ENCODE measurements at regions not wholly inside any gene's neighbourhood (a gene's known extent, or its start where the extent isn't known, plus 50 kb on each side); places are given as distances from the start of the nearest gene placed in this dataset.

- no peak overlapping the region for H3K27ac ChIP-seq
- no peaks in the 10 kb centered on the region for H3K9me3 ChIP-seq
- H3K27me3 ChIP-seq (replicated peaks in 1 of 7): no peaks in the 10 kb centered on the region
- no peak for DNase-seq
- WGBS, 5 donors: 81 to 91% (median 89%) methylated on average over 2 of the region's 2 CpGs
- no peak for TF ChIP-seq POLR2AphosphoS5 (IDR thresholded peaks at IDR 0.05)
- TF ChIP-seq, protein P1, sequence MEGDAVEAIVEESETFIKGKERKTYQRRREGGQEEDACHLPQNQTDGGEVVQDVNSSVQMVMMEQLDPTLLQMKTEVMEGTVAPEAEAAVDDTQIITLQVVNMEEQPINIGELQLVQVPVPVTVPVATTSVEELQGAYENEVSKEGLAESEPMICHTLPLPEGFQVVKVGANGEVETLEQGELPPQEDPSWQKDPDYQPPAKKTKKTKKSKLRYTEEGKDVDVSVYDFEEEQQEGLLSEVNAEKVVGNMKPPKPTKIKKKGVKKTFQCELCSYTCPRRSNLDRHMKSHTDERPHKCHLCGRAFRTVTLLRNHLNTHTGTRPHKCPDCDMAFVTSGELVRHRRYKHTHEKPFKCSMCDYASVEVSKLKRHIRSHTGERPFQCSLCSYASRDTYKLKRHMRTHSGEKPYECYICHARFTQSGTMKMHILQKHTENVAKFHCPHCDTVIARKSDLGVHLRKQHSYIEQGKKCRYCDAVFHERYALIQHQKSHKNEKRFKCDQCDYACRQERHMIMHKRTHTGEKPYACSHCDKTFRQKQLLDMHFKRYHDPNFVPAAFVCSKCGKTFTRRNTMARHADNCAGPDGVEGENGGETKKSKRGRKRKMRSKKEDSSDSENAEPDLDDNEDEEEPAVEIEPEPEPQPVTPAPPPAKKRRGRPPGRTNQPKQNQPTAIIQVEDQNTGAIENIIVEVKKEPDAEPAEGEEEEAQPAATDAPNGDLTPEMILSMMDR (IDR thresholded peaks at IDR 0.05 in 8 of 11, conservative IDR thresholded peaks at IDR 0.05 in 3 of 11): no peak
- no peak for TF ChIP-seq POLR2A (IDR thresholded peaks at IDR 0.05)
- no peaks in the 10 kb centered on the region for H3K4me1 ChIP-seq
- intact Hi-C loops (cut with DNase I; ENCODE audit: low total_unique reads): no loop called here
- H3K4me3 ChIP-seq: no peak overlapping the region
- no peaks in the 10 kb centered on the region for H3K36me3 ChIP-seq
These were observed 1055.9 kb downstream of the NR2F1-AS1 start for GRCh38 chr5:92525131-92525530.

DNA sequence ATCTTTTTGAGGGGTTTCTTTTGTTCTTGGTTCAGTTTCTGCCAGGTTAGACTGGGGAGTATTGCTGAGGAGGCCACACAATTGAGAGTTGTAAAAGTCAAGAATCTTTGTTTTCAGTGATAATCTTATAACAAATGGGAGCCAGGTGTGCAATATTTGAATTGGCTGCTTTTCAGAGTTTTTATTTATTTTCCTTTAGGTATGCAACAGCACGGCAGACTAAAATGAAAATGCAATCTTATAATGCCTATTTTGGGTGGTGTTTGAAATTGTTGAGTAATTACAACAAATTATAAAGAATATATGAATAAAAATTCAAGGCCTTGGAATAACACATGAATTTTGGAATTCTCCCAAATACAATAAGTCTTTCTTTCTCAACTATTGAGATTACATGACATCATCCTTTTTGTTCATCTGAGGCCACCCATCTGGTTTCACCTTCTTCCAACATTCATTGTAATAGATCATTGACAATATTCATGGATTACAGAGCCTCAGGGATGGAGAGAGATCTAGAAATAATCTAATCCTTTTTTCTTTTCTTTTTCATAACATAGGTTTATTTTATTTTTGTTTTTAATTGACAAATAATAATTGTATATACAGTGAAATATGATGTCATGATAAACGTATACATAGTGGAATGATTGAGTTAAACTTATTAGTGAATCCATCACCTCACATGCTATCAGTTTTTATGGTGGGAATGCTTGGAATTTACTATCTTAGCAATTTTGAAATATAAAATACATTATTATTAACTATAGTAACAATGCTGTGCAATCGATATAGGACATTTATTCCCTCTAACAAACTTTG lies 1061.0 kb downstream of the NR2F1-AS1 start:
- 84 to 91% (median 89%) methylated on average over 3 of the region's 3 CpGs for WGBS, 5 donors
- intact Hi-C loops (cut with DNase I; ENCODE audit: low total_unique reads): no loop called here
- Histone ChIP-seq H3K4me1 (no peaks in the 10 kb centered on the region), H3K27me3 (replicated peaks in 1 of 7) (no peaks in the 10 kb centered on the region), H3K36me3 (no peaks in the 10 kb centered on the region), H3K9me3 (no peaks in the 10 kb centered on the region), H3K4me3 (no peak overlapping the region), H3K27ac (no peak overlapping the region)
- TF ChIP-seq POLR2AphosphoS5 (IDR thresholded peaks at IDR 0.05): no peak
- TF ChIP-seq POLR2A (IDR thresholded peaks at IDR 0.05): no peak
- TF ChIP-seq, protein P1 (IDR thresholded peaks at IDR 0.05 in 8 of 11, conservative IDR thresholded peaks at IDR 0.05 in 3 of 11): no peak
- no peak for DNase-seq

DNA sequence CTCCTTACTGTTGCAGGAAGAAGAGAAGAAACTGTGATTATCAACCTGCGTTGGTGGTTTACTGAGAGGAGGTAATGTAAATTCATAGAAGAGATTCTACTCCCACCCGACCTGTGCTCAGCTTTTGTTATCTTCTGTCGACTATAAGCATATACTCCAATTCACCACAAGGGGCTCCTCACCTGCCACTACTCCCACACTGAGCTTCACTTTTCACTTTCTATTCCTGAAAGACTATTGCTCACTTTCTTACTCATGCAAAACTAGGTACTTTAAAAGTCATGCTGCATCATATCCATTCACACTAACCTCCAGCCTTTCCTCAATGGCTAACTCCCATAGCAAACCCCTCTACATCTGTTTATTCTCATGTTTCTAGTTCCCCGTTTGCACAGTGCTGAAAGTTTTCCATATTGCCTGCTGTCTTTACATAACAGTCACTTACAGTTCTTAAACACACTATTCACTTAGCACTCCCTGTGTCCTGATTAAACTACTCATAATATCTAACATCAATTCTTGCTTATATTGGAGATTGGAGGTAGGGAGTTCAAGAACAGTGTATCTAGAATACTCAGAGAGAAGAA lies 1062.6 kb downstream of the NR2F1-AS1 start:
- TF ChIP-seq POLR2AphosphoS5 (IDR thresholded peaks at IDR 0.05): no peak
- TF ChIP-seq, protein P1 (IDR thresholded peaks at IDR 0.05 in 8 of 11, conservative IDR thresholded peaks at IDR 0.05 in 3 of 11): peak in 4 of 11 experiments; percentile 11 to 42 (median 24)
- 41 to 54% (median 47%) methylated on average over 4 of the region's 4 CpGs for WGBS, 5 donors

GRCh38 chr5:92514896-92515295 lies 1066.1 kb downstream of the NR2F1-AS1 start:
- DNase-seq: no peak
- Histone ChIP-seq H3K4me3 (no peak overlapping the region), H3K27ac (no peak overlapping the region), H3K27me3 (replicated peaks in 1 of 7) (no peaks in the 10 kb centered on the region), H3K4me1 (no peaks in the 10 kb centered on the region), H3K36me3 (no peaks in the 10 kb centered on the region), H3K9me3 (peaks cover 0 to 46% (median 37%) of the 10 kb centered on the region in 8 donors)
- TF ChIP-seq, protein P1 (IDR thresholded peaks at IDR 0.05 in 8 of 11, conservative IDR thresholded peaks at IDR 0.05 in 3 of 11): no peak
- no peak for TF ChIP-seq POLR2A (IDR thresholded peaks at IDR 0.05)
- TF ChIP-seq POLR2AphosphoS5 (IDR thresholded peaks at IDR 0.05): no peak
- intact Hi-C loops (cut with DNase I; ENCODE audit: low total_unique reads): no loop called here

More for the DNA sequence above, 1062.6 kb downstream of the NR2F1-AS1 start:
- DNase-seq: no peak
- Histone ChIP-seq H3K4me1 (no peaks in the 10 kb centered on the region), H3K36me3 (no peaks in the 10 kb centered on the region), H3K27me3 (replicated peaks in 1 of 7) (no peaks in the 10 kb centered on the region), H3K27ac (no peak overlapping the region), H3K4me3 (no peak overlapping the region), H3K9me3 (peaks cover 0 to 12% (median 4%) of the 10 kb centered on the region in 8 donors)
- intact Hi-C loops (cut with DNase I; ENCODE audit: low total_unique reads): no loop called here

All from spleen (tissue), 11 donors.